Peyer's patch (tissue), 4 donors: ENCODE measurements at regions not wholly inside any gene's neighbourhood (a gene's known extent, or its start where the extent isn't known, plus 50 kb on each side); places are given as distances from the start of the nearest gene placed in this dataset.

Source experiments
- DNase-seq, 3 donors: peaks; one replicate each; pipeline ENCODE4 v3.0.0-alpha.2; 2017 to 2019
- H3K27ac ChIP-seq, 4 donors: fragments of 200-600 bp; sonication (generic); one replicate each; pipeline ENCODE4 v1.5.1; 2016 to 2019
- H3K27me3 ChIP-seq, 2 donors: fragments of 200-600 bp; sonication (generic); one replicate each; pipeline ENCODE4 v1.5.1; 2019
- H3K36me3 ChIP-seq, 3 donors: fragments of 200-600 bp; sonication (generic); one replicate each; pipeline ENCODE4 v1.5.1; 2016 to 2019
- H3K4me1 ChIP-seq, 4 donors: fragments of 200-600 bp; sonication (generic); one replicate each; pipeline ENCODE4 v1.5.1; 2016 to 2019
- H3K4me3 ChIP-seq, 4 donors: fragments of 200-600 bp; sonication (generic); 1 replicate in 3 of 4; 2 replicates in 1 of 4; pipeline ENCODE4 v1.5.1; 2016 to 2019; ENCODE audit warnings: mild to moderate bottlenecking in 1 of 4
- H3K9me3 ChIP-seq, 4 donors: fragments of 200-600 bp; sonication (generic); one replicate each; pipeline ENCODE4 v1.5.1; 2016 to 2019; ENCODE audit warnings: mild to moderate bottlenecking in 1 of 4
- POLR2A ChIP-seq, 2 donors: fragments of 450-650 bp; IDR thresholded peaks; one replicate each; pipeline ENCODE4 v1.5.1; 2017; ENCODE audit warnings: antibody characterized with exemption in 2 of 2, mild to moderate bottlenecking in 2 of 2, moderate library complexity in 2 of 2
- TF ChIP-seq, protein P1 (sequence below), 6 experiments: fragments of 450-650 bp in 4 of 6; fragments of 200-600 bp in 2 of 6; sonication (generic) in 1 of 6; IDR thresholded peaks; one replicate each; pipeline ENCODE4 v1.5.1; 2017 to 2019; ENCODE audit warnings: antibody characterized with exemption in 6 of 6, mild to moderate bottlenecking in 3 of 6, moderate library complexity in 1 of 6

- Histone ChIP-seq H3K36me3 (no peaks in the 10 kb centered on the region), H3K4me1 (no peaks in the 10 kb centered on the region), H3K4me3 (no peak overlapping the region), H3K9me3 (no peaks in the 10 kb centered on the region), H3K27me3 (no peaks in the 10 kb centered on the region), H3K27ac (no peak overlapping the region)
- no peak for TF ChIP-seq POLR2A (IDR thresholded peaks at IDR 0.05)
- TF ChIP-seq, protein P1, sequence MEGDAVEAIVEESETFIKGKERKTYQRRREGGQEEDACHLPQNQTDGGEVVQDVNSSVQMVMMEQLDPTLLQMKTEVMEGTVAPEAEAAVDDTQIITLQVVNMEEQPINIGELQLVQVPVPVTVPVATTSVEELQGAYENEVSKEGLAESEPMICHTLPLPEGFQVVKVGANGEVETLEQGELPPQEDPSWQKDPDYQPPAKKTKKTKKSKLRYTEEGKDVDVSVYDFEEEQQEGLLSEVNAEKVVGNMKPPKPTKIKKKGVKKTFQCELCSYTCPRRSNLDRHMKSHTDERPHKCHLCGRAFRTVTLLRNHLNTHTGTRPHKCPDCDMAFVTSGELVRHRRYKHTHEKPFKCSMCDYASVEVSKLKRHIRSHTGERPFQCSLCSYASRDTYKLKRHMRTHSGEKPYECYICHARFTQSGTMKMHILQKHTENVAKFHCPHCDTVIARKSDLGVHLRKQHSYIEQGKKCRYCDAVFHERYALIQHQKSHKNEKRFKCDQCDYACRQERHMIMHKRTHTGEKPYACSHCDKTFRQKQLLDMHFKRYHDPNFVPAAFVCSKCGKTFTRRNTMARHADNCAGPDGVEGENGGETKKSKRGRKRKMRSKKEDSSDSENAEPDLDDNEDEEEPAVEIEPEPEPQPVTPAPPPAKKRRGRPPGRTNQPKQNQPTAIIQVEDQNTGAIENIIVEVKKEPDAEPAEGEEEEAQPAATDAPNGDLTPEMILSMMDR (IDR thresholded peaks at IDR 0.05) = no peak
- DNase-seq = no peak
These were observed 155.7 kb downstream of the SNX19 start for GRCh38 chr11:130760515-130761125.

GRCh38 chr11:130761560-130762220 is 154.6 kb downstream of the SNX19 start:
- Histone ChIP-seq H3K36me3 (no peaks in the 10 kb centered on the region), H3K27me3 (no peaks in the 10 kb centered on the region), H3K9me3 (no peaks in the 10 kb centered on the region), H3K4me1 (no peaks in the 10 kb centered on the region), H3K4me3 (no peak overlapping the region), H3K27ac (no peak overlapping the region)
- TF ChIP-seq, protein P1 (IDR thresholded peaks at IDR 0.05) = no peak
- TF ChIP-seq POLR2A (IDR thresholded peaks at IDR 0.05) = no peak
- no peak for DNase-seq

- Histone ChIP-seq H3K27me3 (no peaks in the 10 kb centered on the region), H3K4me1 (no peaks in the 10 kb centered on the region), H3K9me3 (no peaks in the 10 kb centered on the region), H3K36me3 (no peaks in the 10 kb centered on the region), H3K27ac (no peak overlapping the region), H3K4me3 (no peak overlapping the region)
- TF ChIP-seq POLR2A (IDR thresholded peaks at IDR 0.05) = no peak
- TF ChIP-seq, protein P1 (IDR thresholded peaks at IDR 0.05) = no peak
- DNase-seq = no peak
These were observed 153.6 kb downstream of the SNX19 start for GRCh38 chr11:130762638-130763037.

DNA sequence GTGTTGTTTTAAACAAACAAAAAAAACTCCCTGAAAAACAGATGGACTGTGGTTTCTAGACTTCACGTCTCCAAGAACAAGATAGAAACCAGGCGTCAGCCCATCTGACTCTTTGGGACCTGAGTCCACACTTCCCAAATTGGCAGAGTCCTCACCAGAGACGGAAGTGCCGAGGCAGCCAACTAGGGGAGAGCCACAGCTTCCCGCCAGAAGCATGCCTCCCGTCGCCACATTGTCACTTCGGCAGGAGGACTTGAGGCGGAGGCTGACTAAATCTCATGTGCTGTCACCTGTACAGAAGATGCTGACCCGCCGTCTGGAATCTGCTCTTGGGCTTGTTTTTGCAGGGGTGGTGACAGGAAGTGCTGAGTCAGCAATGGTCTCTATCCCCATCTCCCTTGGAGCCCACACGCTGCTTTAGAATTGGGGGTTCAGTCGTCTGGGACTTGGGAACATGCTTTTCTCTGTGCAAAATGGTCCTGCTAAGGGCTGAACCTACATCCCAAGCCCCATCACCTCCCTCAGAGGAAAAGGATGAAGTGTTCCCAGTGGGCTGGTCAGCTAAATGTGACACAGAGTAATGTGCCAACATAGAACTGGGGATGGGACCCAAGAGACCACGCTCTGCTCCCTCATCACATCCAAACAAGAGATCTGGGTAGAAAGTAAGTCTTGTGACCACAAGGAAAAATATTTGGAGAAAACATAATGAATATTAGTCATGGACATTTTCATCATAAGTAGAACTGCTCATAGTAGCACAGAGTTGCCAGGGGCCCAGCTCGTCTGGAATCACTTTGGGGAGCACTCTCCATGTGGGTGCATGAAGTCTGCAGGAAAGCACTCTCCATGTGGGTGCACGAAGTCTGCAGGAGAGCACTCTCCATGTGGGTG is 152.9 kb downstream of the SNX19 start:
- H3K36me3 ChIP-seq = no peaks in the 10 kb centered on the region
- H3K4me1 ChIP-seq = no peaks in the 10 kb centered on the region
- H3K4me3 ChIP-seq = no peak overlapping the region
- no peak overlapping the region for H3K27ac ChIP-seq
- DNase-seq = no peak
- no peak for TF ChIP-seq POLR2A (IDR thresholded peaks at IDR 0.05)
- TF ChIP-seq, protein P1 (IDR thresholded peaks at IDR 0.05) = no peak
- H3K9me3 ChIP-seq = no peaks in the 10 kb centered on the region
- no peaks in the 10 kb centered on the region for H3K27me3 ChIP-seq

- TF ChIP-seq, protein P1 (IDR thresholded peaks at IDR 0.05) = no peak
- TF ChIP-seq POLR2A (IDR thresholded peaks at IDR 0.05) = no peak
- Histone ChIP-seq H3K4me3 (no peak overlapping the region), H3K27ac (no peak overlapping the region), H3K27me3 (no peaks in the 10 kb centered on the region), H3K4me1 (no peaks in the 10 kb centered on the region), H3K36me3 (no peaks in the 10 kb centered on the region), H3K9me3 (no peaks in the 10 kb centered on the region)
- DNase-seq = no peak
These were observed 150.9 kb downstream of the SNX19 start for GRCh38 chr11:130765406-130765805.
